K562 (cell line): ENCODE measurements at regions not wholly inside any gene's neighbourhood (a gene's known extent, or its start where the extent isn't known, plus 50 kb on each side); places are given as distances from the start of the nearest gene placed in this dataset.
A peak's percentile ranks its signal among the peaks of the same experiment; 100 is the strongest.

Experiments
- CREBBP ChIP-seq: IDR thresholded peaks from one replicate; pipeline ENCODE4 v1.6.1; 2012; ENCODE audit warnings: low read depth, mild to moderate bottlenecking, control low read depth, inconsistent platforms, low read length
- ELF1 ChIP-seq: fragments of 200-800 bp; sonication (Bioruptor generic); IDR thresholded peaks from 2 replicates; pipeline ENCODE4 v1.6.1; 2016; ENCODE audit warnings: missing genetic modification characterization, missing compliant biosample characterization
- FIP1L1 ChIP-seq: fragments of 200-400 bp; formaldehyde crosslinking; IDR thresholded peaks from 2 replicates; pipeline ENCODE4 v1.6.1; 2018; ENCODE audit warnings: mild to moderate bottlenecking, low read depth, low read length; ENCODE audit not compliant: poor library complexity, severe bottlenecking
- FOS ChIP-seq: IDR thresholded peaks from 3 replicates; pipeline ENCODE4 v1.6.1; 2011; ENCODE audit not compliant: insufficient read length; ENCODE audit errors: extremely low read depth
- NCOA4 ChIP-seq: fragments of 450-650 bp; IDR thresholded peaks from 2 replicates; pipeline ENCODE4 v1.6.1; 2018; ENCODE audit warnings: mild to moderate bottlenecking; ENCODE audit not compliant: partially characterized antibody
- RBM25 ChIP-seq: fragments of 200-400 bp; formaldehyde crosslinking; IDR thresholded peaks from 2 replicates; pipeline ENCODE4 v1.6.1; 2018; ENCODE audit warnings: low read length, low read depth, moderate library complexity; ENCODE audit not compliant: severe bottlenecking
- SRSF7 ChIP-seq: fragments of 200-400 bp; formaldehyde crosslinking; optimal IDR thresholded peaks from 2 replicates; pipeline ENCODE3; 2017; ENCODE audit warnings: mild to moderate bottlenecking, low read depth, low read length
- TEAD4 ChIP-seq, 2 experiments: sonication (generic) in 1 of 2; formaldehyde crosslinking in 1 of 2; IDR thresholded peaks; 2 replicates each; pipeline versions ENCODE4 v1.6.1 to v1.8.0; 2012 to 2022; ENCODE audit warnings: borderline replicate concordance in 1 of 2, inconsistent platforms in 1 of 2, low read length in 1 of 2, mild to moderate bottlenecking in 1 of 2, missing genetic modification reagents in 1 of 2
- ZFP36 ChIP-seq: fragments of 150-350 bp; IDR thresholded peaks from 2 replicates; pipeline ENCODE4 v1.6.1; 2018; ENCODE audit warnings: low read length, low read depth; ENCODE audit not compliant: partially characterized antibody
- ZNF239 ChIP-seq: fragments of 250-450 bp; sonication (Bioruptor Pico); IDR thresholded peaks from 2 replicates; pipeline ENCODE4 v1.4.0; 2020; ENCODE audit warnings: mild to moderate bottlenecking
- ZNF57 ChIP-seq: fragments of 450-650 bp; formaldehyde crosslinking; IDR thresholded peaks from 2 replicates; pipeline ENCODE4 v1.4.0; 2020; ENCODE audit warnings: mild to moderate bottlenecking, moderate library complexity
- TF ChIP-seq, protein P1 (sequence below): sonication (generic); formaldehyde crosslinking; IDR thresholded peaks from 2 replicates; pipeline ENCODE4 v1.8.1; 2023; ENCODE audit warnings: mild to moderate bottlenecking, missing genetic modification reagents
- TF ChIP-seq, protein P2 (sequence below), 2 experiments: fragments of 450-650 bp; conservative IDR thresholded peaks; 2 replicates each; pipeline ENCODE4 v1.6.1; 2017; ENCODE audit warnings: mild to moderate bottlenecking in 2 of 2, moderate library complexity in 2 of 2
- TF ChIP-seq, protein P3 (sequence below): fragments of 450-650 bp; IDR thresholded peaks from 2 replicates; pipeline ENCODE4 v1.6.1; 2016; ENCODE audit warnings: borderline replicate concordance
- TF ChIP-seq, protein P4 (sequence below): fragments of 450-650 bp; IDR thresholded peaks from 2 replicates; pipeline ENCODE4 v1.6.1; 2016
- TF ChIP-seq, protein P5 (sequence below), 2 experiments: fragments of 200-800 bp in 1 of 2; sonication (Bioruptor generic) in 1 of 2; sonication (generic) in 1 of 2; formaldehyde crosslinking in 1 of 2; IDR thresholded peaks in 1 of 2; conservative IDR thresholded peaks in 1 of 2; 2 replicates each; pipeline versions ENCODE4 v1.5.0 to v1.6.1; 2016 to 2020; ENCODE audit warnings: missing compliant biosample characterization in 1 of 2, missing genetic modification characterization in 1 of 2, missing genetic modification reagents in 1 of 2
- TF ChIP-seq, protein P6 (sequence below): fragments of 250-450 bp; sonication (Bioruptor Pico); IDR thresholded peaks from 2 replicates; pipeline ENCODE4 v1.8.0; 2021; ENCODE audit warnings: mild to moderate bottlenecking, moderate library complexity

DNA sequence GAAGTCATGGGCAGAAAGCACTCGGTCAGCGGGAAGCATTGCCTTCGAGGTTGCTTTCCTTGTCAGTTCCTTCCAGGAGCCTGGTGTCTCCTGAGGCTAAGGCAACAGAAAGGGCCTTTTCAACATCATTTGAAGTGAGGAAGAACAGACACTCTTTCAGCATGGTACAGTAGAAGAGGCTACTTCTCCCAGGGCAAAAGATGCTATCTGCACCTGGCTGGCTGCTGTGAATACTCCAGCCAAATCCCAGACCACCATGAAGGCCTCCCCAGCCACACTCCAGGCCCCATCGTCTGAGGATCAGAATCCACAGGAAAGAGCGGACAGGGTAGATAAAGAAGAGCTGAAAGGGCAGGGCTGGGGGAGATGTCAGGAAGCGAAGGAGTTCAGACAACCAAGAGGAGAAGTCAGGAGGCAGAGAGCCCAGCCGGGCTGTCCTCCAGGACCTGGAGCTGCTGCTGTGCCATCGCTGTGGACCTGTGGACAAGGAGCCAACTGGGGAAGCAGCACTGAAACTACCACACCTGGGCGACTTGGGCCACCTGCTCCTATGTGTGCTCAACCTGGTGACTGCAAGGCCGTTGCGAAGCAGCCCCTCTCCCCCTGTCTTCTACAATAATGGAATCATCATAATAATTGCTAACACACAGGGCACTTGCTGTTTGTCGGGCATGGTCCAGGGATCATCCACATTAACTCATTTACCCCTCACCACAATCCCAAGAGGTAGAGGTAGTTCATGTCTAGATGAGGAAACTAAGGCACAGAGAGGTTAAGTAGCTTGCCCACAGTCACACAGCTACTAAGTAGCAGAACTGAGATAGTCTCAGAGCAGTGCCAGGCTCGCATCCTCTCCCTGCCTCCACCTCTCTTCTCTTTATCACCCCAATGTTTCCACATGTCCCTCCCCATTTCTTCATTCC is 88.0 kb upstream of the ZBTB40 start (continued):
- TF ChIP-seq, protein P1, sequence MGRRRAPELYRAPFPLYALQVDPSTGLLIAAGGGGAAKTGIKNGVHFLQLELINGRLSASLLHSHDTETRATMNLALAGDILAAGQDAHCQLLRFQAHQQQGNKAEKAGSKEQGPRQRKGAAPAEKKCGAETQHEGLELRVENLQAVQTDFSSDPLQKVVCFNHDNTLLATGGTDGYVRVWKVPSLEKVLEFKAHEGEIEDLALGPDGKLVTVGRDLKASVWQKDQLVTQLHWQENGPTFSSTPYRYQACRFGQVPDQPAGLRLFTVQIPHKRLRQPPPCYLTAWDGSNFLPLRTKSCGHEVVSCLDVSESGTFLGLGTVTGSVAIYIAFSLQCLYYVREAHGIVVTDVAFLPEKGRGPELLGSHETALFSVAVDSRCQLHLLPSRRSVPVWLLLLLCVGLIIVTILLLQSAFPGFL (CRISPR knock-in tag) = no peak
- TF ChIP-seq ZNF57 (CRISPR knock-in tag) (no peak), TEAD4 (IDR thresholded peaks at IDR 0.05; ENCODE audit: low read length) (no peak), TEAD4 (CRISPR knock-in tag; IDR thresholded peaks at IDR 0.05; ENCODE audit: borderline replicate concordance) (no peak), CREBBP (no peak), FIP1L1 (no peak), RBM25 (peak; percentile 87), NCOA4 (no peak), FOS (no peak), ZFP36 (peak; percentile 75), ZNF239 (CRISPR knock-in tag) (peak; percentile 66), ELF1 (tag) (no peak), SRSF7 (no peak)
- TF ChIP-seq, protein P2, sequence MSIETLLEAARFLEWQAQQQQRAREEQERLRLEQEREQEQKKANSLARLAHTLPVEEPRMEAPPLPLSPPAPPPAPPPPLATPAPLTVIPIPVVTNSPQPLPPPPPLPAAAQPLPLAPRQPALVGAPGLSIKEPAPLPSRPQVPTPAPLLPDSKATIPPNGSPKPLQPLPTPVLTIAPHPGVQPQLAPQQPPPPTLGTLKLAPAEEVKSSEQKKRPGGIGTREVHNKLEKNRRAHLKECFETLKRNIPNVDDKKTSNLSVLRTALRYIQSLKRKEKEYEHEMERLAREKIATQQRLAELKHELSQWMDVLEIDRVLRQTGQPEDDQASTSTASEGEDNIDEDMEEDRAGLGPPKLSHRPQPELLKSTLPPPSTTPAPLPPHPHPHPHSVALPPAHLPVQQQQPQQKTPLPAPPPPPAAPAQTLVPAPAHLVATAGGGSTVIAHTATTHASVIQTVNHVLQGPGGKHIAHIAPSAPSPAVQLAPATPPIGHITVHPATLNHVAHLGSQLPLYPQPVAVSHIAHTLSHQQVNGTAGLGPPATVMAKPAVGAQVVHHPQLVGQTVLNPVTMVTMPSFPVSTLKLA (conservative IDR thresholded peaks at IDR 0.05) = no peak
- TF ChIP-seq, protein P3, sequence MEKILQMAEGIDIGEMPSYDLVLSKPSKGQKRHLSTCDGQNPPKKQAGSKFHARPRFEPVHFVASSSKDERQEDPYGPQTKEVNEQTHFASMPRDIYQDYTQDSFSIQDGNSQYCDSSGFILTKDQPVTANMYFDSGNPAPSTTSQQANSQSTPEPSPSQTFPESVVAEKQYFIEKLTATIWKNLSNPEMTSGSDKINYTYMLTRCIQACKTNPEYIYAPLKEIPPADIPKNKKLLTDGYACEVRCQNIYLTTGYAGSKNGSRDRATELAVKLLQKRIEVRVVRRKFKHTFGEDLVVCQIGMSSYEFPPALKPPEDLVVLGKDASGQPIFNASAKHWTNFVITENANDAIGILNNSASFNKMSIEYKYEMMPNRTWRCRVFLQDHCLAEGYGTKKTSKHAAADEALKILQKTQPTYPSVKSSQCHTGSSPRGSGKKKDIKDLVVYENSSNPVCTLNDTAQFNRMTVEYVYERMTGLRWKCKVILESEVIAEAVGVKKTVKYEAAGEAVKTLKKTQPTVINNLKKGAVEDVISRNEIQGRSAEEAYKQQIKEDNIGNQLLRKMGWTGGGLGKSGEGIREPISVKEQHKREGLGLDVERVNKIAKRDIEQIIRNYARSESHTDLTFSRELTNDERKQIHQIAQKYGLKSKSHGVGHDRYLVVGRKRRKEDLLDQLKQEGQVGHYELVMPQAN = no peak
- TF ChIP-seq, protein P4, sequence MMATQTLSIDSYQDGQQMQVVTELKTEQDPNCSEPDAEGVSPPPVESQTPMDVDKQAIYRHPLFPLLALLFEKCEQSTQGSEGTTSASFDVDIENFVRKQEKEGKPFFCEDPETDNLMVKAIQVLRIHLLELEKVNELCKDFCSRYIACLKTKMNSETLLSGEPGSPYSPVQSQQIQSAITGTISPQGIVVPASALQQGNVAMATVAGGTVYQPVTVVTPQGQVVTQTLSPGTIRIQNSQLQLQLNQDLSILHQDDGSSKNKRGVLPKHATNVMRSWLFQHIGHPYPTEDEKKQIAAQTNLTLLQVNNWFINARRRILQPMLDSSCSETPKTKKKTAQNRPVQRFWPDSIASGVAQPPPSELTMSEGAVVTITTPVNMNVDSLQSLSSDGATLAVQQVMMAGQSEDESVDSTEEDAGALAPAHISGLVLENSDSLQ = no peak
- TF ChIP-seq, protein P5, sequence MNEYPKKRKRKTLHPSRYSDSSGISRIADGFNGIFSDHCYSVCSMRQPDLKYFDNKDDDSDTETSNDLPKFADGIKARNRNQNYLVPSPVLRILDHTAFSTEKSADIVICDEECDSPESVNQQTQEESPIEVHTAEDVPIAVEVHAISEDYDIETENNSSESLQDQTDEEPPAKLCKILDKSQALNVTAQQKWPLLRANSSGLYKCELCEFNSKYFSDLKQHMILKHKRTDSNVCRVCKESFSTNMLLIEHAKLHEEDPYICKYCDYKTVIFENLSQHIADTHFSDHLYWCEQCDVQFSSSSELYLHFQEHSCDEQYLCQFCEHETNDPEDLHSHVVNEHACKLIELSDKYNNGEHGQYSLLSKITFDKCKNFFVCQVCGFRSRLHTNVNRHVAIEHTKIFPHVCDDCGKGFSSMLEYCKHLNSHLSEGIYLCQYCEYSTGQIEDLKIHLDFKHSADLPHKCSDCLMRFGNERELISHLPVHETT (CRISPR knock-in tag; conservative IDR thresholded peaks at IDR 0.05 in 1 of 2, IDR thresholded peaks at IDR 0.05 in 1 of 2) = no peak
- TF ChIP-seq, protein P6, sequence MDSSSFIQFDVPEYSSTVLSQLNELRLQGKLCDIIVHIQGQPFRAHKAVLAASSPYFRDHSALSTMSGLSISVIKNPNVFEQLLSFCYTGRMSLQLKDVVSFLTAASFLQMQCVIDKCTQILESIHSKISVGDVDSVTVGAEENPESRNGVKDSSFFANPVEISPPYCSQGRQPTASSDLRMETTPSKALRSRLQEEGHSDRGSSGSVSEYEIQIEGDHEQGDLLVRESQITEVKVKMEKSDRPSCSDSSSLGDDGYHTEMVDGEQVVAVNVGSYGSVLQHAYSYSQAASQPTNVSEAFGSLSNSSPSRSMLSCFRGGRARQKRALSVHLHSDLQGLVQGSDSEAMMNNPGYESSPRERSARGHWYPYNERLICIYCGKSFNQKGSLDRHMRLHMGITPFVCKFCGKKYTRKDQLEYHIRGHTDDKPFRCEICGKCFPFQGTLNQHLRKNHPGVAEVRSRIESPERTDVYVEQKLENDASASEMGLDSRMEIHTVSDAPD (CRISPR knock-in tag) = no peak
